LNCaP clone FGC (cell line): ENCODE measurements at regions not wholly inside any gene's neighbourhood (a gene's known extent, or its start where the extent isn't known, plus 50 kb on each side); places are given as distances from the start of the nearest gene placed in this dataset.
A peak's percentile ranks its signal among the peaks of the same experiment; 100 is the strongest.

Source experiments
- DNase-seq: peaks from one replicate; pipeline ENCODE4 v3.0.0-alpha.2; 2011; ENCODE audit warnings: low read depth
- H3K4me3 ChIP-seq: 2 replicates; pipeline ENCODE4 v1.5.1; 2011; ENCODE audit warnings: mild to moderate bottlenecking, low read depth, low read length, control low read depth
- CTCF ChIP-seq: IDR thresholded peaks from 2 replicates; pipeline ENCODE4 v1.5.1; 2012; ENCODE audit warnings: mild to moderate bottlenecking; ENCODE audit not compliant: control insufficient read depth, insufficient read depth; ENCODE audit errors: extremely low read depth

GRCh38 chr6:105981002-105981887 is 104.9 kb upstream of the PRDM1 start:
- no peak for DNase-seq
- no peak overlapping the region for H3K4me3 ChIP-seq
- no peak for TF ChIP-seq CTCF

- H3K4me3 ChIP-seq, result no peak overlapping the region
- no peak for DNase-seq
- TF ChIP-seq CTCF, result no peak
Observed at GRCh38 chr6:105978974-105979373, 107.2 kb upstream of the PRDM1 start.

- H3K4me3 ChIP-seq, result no peak overlapping the region
- no peak for TF ChIP-seq CTCF
- no peak for DNase-seq
Observed at GRCh38 chr6:105977934-105978504, 108.1 kb upstream of the PRDM1 start.

GRCh38 chr6:105974986-105975385 is 111.2 kb upstream of the PRDM1 start:
- no peak for TF ChIP-seq CTCF
- DNase-seq, result no peak
- H3K4me3 ChIP-seq, result no peak overlapping the region

GRCh38 chr6:105972440-105972839 is 113.7 kb upstream of the PRDM1 start:
- no peak for DNase-seq
- no peak overlapping the region for H3K4me3 ChIP-seq
- TF ChIP-seq CTCF, result no peak

GRCh38 chr6:105968603-105969333 is 117.4 kb upstream of the PRDM1 start:
- peak; percentile 27 for DNase-seq
- TF ChIP-seq CTCF, result no peak
- no peak overlapping the region for H3K4me3 ChIP-seq
